ENCODE measurements at regions not wholly inside any gene's neighbourhood (a gene's known extent, or its start where the extent isn't known, plus 50 kb on each side); places are given as distances from the start of the nearest gene placed in this dataset.

DNA sequence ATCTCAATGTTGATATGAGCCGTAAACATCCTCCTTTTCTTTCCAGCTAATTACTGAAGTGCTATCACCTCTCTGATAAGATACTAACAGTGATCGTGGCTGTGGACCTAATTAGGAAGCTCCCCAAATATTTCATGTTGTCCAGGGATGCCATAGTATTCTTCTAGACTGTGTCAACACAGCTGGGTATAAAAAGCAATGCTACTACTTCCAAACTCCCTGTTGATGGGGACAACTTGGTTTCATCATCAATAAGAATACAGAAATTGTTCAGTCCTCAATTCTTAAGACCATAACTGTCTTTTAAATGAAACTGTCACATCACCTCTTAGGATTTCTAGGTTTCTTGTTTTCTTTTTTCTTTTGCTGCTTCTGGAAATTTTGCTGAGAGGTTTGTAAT is 530.6 kb downstream of the TOX3 start (continued):
- TF ChIP-seq, protein P1, sequence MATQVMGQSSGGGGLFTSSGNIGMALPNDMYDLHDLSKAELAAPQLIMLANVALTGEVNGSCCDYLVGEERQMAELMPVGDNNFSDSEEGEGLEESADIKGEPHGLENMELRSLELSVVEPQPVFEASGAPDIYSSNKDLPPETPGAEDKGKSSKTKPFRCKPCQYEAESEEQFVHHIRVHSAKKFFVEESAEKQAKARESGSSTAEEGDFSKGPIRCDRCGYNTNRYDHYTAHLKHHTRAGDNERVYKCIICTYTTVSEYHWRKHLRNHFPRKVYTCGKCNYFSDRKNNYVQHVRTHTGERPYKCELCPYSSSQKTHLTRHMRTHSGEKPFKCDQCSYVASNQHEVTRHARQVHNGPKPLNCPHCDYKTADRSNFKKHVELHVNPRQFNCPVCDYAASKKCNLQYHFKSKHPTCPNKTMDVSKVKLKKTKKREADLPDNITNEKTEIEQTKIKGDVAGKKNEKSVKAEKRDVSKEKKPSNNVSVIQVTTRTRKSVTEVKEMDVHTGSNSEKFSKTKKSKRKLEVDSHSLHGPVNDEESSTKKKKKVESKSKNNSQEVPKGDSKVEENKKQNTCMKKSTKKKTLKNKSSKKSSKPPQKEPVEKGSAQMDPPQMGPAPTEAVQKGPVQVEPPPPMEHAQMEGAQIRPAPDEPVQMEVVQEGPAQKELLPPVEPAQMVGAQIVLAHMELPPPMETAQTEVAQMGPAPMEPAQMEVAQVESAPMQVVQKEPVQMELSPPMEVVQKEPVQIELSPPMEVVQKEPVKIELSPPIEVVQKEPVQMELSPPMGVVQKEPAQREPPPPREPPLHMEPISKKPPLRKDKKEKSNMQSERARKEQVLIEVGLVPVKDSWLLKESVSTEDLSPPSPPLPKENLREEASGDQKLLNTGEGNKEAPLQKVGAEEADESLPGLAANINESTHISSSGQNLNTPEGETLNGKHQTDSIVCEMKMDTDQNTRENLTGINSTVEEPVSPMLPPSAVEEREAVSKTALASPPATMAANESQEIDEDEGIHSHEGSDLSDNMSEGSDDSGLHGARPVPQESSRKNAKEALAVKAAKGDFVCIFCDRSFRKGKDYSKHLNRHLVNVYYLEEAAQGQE (IDR thresholded peaks at IDR 0.05; ENCODE audit: unreplicated experiment), result no peak
- TF ChIP-seq NANOG (IDR thresholded peaks at IDR 0.05; ENCODE audit: borderline replicate concordance), result no peak
- no peak for TF ChIP-seq CREB1 (CRISPR knock-in tag; IDR thresholded peaks at IDR 0.05; ENCODE audit: low read depth)
- TF ChIP-seq EZH2phosphoT487 (IDR thresholded peaks at IDR 0.05; ENCODE audit: unreplicated experiment), result no peak

DNA sequence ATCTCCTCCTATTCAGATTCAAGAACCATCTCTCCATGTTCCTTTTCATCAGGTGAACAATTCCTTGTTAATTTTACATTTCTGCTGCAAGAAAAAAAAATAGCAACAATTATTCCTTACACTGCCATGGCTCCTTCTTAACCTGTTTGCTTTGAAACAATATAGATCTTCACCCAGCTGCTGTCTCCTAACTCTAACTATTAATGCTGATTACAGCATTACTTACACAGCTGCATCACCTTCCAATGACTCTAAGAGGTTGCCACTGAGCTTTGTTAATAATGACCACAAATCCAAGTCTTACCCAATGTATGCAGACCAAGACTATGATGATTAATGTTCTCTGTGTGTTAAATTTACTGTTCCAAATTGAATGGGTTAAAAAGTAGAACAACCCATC is 541.4 kb downstream of the TOX3 start:
- no peak for ATAC-seq
- no peak overlapping the region for H3K27ac ChIP-seq (ENCODE audit: low read depth)
- H3K4me3 Mint-ChIP-seq, result no peak overlapping the region
- no peak for TF ChIP-seq ZNF114 (CRISPR knock-in tag; IDR thresholded peaks at IDR 0.05)
- TF ChIP-seq, protein P2, sequence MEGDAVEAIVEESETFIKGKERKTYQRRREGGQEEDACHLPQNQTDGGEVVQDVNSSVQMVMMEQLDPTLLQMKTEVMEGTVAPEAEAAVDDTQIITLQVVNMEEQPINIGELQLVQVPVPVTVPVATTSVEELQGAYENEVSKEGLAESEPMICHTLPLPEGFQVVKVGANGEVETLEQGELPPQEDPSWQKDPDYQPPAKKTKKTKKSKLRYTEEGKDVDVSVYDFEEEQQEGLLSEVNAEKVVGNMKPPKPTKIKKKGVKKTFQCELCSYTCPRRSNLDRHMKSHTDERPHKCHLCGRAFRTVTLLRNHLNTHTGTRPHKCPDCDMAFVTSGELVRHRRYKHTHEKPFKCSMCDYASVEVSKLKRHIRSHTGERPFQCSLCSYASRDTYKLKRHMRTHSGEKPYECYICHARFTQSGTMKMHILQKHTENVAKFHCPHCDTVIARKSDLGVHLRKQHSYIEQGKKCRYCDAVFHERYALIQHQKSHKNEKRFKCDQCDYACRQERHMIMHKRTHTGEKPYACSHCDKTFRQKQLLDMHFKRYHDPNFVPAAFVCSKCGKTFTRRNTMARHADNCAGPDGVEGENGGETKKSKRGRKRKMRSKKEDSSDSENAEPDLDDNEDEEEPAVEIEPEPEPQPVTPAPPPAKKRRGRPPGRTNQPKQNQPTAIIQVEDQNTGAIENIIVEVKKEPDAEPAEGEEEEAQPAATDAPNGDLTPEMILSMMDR (conservative IDR thresholded peaks at IDR 0.05; ENCODE audit: low read depth in 2 of 2), result no peak
- TF ChIP-seq, protein P3, sequence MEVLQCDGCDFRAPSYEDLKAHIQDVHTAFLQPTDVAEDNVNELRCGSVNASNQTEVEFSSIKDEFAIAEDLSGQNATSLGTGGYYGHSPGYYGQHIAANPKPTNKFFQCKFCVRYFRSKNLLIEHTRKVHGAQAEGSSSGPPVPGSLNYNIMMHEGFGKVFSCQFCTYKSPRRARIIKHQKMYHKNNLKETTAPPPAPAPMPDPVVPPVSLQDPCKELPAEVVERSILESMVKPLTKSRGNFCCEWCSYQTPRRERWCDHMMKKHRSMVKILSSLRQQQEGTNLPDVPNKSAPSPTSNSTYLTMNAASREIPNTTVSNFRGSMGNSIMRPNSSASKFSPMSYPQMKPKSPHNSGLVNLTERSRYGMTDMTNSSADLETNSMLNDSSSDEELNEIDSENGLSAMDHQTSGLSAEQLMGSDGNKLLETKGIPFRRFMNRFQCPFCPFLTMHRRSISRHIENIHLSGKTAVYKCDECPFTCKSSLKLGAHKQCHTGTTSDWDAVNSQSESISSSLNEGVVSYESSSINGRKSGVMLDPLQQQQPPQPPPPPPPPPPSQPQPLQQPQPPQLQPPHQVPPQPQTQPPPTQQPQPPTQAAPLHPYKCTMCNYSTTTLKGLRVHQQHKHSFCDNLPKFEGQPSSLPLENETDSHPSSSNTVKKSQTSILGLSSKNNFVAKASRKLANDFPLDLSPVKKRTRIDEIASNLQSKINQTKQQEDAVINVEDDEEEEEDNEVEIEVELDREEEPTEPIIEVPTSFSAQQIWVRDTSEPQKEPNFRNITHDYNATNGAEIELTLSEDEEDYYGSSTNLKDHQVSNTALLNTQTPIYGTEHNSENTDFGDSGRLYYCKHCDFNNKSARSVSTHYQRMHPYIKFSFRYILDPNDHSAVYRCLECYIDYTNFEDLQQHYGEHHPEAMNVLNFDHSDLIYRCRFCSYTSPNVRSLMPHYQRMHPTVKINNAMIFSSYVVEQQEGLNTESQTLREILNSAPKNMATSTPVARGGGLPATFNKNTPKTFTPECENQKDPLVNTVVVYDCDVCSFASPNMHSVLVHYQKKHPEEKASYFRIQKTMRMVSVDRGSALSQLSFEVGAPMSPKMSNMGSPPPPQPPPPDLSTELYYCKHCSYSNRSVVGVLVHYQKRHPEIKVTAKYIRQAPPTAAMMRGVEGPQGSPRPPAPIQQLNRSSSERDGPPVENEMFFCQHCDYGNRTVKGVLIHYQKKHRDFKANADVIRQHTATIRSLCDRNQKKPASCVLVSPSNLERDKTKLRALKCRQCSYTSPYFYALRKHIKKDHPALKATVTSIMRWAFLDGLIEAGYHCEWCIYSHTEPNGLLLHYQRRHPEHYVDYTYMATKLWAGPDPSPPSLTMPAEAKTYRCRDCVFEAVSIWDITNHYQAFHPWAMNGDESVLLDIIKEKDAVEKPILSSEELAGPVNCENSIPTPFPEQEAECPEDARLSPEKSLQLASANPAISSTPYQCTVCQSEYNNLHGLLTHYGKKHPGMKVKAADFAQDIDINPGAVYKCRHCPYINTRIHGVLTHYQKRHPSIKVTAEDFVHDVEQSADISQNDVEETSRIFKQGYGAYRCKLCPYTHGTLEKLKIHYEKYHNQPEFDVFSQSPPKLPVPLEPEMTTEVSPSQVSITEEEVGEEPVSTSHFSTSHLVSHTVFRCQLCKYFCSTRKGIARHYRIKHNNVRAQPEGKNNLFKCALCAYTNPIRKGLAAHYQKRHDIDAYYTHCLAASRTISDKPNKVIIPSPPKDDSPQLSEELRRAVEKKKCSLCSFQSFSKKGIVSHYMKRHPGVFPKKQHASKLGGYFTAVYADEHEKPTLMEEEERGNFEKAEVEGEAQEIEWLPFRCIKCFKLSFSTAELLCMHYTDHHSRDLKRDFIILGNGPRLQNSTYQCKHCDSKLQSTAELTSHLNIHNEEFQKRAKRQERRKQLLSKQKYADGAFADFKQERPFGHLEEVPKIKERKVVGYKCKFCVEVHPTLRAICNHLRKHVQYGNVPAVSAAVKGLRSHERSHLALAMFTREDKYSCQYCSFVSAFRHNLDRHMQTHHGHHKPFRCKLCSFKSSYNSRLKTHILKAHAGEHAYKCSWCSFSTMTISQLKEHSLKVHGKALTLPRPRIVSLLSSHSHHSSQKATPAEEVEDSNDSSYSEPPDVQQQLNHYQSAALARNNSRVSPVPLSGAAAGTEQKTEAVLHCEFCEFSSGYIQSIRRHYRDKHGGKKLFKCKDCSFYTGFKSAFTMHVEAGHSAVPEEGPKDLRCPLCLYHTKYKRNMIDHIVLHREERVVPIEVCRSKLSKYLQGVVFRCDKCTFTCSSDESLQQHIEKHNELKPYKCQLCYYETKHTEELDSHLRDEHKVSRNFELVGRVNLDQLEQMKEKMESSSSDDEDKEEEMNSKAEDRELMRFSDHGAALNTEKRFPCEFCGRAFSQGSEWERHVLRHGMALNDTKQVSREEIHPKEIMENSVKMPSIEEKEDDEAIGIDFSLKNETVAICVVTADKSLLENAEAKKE (CRISPR knock-in tag; IDR thresholded peaks at IDR 0.05), result no peak
- no peak for TF ChIP-seq ZNF331 (CRISPR knock-in tag; IDR thresholded peaks at IDR 0.05; ENCODE audit: low read depth)
- no peak for TF ChIP-seq EZH2phosphoT487 (IDR thresholded peaks at IDR 0.05; ENCODE audit: unreplicated experiment)
- no peak for TF ChIP-seq EZH2 (IDR thresholded peaks at IDR 0.05; ENCODE audit: low read depth, unreplicated experiment)
- no peak for TF ChIP-seq STAT1 (IDR thresholded peaks at IDR 0.05; ENCODE audit: unreplicated experiment)
- TF ChIP-seq NANOG (IDR thresholded peaks at IDR 0.05; ENCODE audit: borderline replicate concordance), result no peak
- TF ChIP-seq JUNB (IDR thresholded peaks at IDR 0.05; ENCODE audit: unreplicated experiment), result no peak
- no peak for TF ChIP-seq POLR2AphosphoS5 (IDR thresholded peaks at IDR 0.05; ENCODE audit: low read depth)

More for the DNA sequence above, 541.4 kb downstream of the TOX3 start:
- Histone ChIP-seq H3F3A (replicated peaks; ENCODE audit: low read depth) (no peaks in the 10 kb centered on the region), H3K4me1 (ENCODE audit: insufficient read depth) (no peaks in the 10 kb centered on the region), H3K79me2 (replicated peaks; ENCODE audit: insufficient read depth) (no peaks in the 10 kb centered on the region), H2AFZ (no peak overlapping the region), H3K9me2 (ENCODE audit: insufficient read depth) (0 out of 2 replicates have a peak, but pooled peaks cover 4% of the 10 kb centered on the region), H3K27me3 (ENCODE audit: insufficient read depth) (no peaks in the 10 kb centered on the region), H4K20me1 (replicated peaks; ENCODE audit: insufficient read depth) (no peaks in the 10 kb centered on the region), H3K36me3 (ENCODE audit: insufficient read depth) (no peaks in the 10 kb centered on the region), H3K4me2 (no peak overlapping the region), H3K4me3 (no peak overlapping the region)
- peaks cover 4% of the 10 kb centered on the region; the same call in 1 of the 3 replicates for H3K9me3 Mint-ChIP-seq
- H3K27me3 Mint-ChIP-seq (ENCODE audit: insufficient read depth, low read depth, poor library complexity), result peaks cover 3% of the 10 kb centered on the region
- no peak for DNase-seq (ENCODE audit: low spot score)
- no peak overlapping the region for H3K27ac Mint-ChIP-seq
- H3K36me3 Mint-ChIP-seq (ENCODE audit: low read depth), result no peaks in the 10 kb centered on the region
- no peaks in the 10 kb centered on the region for H3K4me1 Mint-ChIP-seq
